ENCODE measurements at regions not wholly inside any gene's neighbourhood (a gene's known extent, or its start where the extent isn't known, plus 50 kb on each side); places are given as distances from the start of the nearest gene placed in this dataset.

DNA sequence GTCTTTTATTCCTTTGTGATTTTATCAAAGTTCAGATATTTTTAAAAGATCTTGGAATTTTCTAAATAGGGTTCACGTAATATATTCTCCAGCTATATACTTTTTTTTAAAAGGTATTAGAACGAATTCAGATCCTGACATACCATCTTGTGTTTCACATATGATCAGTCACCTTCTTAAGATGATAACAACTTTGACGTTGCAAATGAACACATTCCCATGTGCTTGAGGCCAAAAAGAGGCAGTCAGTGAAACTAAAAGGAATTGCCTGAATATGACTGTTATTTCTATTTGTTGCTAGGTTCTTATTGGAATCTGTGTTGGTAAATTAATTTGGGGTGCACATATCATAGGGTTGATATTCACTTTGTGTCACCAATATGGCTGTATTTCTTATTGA lies 310.1 kb downstream of the MDFIC start:
- no peaks in the 10 kb centered on the region for H3K27me3 ChIP-seq (ENCODE audit: insufficient read depth, poor library complexity, severe bottlenecking)
- no peak overlapping the region for H3K4me3 ChIP-seq (replicated peaks; ENCODE audit: insufficient read depth, low read length)
- TF ChIP-seq SPI1 (IDR thresholded peaks at IDR 0.05; ENCODE audit: borderline replicate concordance, low read depth) (no peak), POLR2AphosphoS5 (IDR thresholded peaks at IDR 0.05; ENCODE audit: low read depth) (no peak), GABPA (IDR thresholded peaks at IDR 0.05; ENCODE audit: low read depth) (no peak)
- TF ChIP-seq, protein P1, sequence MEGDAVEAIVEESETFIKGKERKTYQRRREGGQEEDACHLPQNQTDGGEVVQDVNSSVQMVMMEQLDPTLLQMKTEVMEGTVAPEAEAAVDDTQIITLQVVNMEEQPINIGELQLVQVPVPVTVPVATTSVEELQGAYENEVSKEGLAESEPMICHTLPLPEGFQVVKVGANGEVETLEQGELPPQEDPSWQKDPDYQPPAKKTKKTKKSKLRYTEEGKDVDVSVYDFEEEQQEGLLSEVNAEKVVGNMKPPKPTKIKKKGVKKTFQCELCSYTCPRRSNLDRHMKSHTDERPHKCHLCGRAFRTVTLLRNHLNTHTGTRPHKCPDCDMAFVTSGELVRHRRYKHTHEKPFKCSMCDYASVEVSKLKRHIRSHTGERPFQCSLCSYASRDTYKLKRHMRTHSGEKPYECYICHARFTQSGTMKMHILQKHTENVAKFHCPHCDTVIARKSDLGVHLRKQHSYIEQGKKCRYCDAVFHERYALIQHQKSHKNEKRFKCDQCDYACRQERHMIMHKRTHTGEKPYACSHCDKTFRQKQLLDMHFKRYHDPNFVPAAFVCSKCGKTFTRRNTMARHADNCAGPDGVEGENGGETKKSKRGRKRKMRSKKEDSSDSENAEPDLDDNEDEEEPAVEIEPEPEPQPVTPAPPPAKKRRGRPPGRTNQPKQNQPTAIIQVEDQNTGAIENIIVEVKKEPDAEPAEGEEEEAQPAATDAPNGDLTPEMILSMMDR (IDR thresholded peaks at IDR 0.05; ENCODE audit: insufficient read depth, low read length) = no peak
- TF ChIP-seq, protein P2, sequence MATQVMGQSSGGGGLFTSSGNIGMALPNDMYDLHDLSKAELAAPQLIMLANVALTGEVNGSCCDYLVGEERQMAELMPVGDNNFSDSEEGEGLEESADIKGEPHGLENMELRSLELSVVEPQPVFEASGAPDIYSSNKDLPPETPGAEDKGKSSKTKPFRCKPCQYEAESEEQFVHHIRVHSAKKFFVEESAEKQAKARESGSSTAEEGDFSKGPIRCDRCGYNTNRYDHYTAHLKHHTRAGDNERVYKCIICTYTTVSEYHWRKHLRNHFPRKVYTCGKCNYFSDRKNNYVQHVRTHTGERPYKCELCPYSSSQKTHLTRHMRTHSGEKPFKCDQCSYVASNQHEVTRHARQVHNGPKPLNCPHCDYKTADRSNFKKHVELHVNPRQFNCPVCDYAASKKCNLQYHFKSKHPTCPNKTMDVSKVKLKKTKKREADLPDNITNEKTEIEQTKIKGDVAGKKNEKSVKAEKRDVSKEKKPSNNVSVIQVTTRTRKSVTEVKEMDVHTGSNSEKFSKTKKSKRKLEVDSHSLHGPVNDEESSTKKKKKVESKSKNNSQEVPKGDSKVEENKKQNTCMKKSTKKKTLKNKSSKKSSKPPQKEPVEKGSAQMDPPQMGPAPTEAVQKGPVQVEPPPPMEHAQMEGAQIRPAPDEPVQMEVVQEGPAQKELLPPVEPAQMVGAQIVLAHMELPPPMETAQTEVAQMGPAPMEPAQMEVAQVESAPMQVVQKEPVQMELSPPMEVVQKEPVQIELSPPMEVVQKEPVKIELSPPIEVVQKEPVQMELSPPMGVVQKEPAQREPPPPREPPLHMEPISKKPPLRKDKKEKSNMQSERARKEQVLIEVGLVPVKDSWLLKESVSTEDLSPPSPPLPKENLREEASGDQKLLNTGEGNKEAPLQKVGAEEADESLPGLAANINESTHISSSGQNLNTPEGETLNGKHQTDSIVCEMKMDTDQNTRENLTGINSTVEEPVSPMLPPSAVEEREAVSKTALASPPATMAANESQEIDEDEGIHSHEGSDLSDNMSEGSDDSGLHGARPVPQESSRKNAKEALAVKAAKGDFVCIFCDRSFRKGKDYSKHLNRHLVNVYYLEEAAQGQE (IDR thresholded peaks at IDR 0.05; ENCODE audit: insufficient replicate concordance, low read depth) = no peak
- DNase-seq (ENCODE audit: low read depth in 1 of 2, low spot score in 1 of 2) = no peak
- no peak overlapping the region for H3K27ac ChIP-seq (replicated peaks)

DNA sequence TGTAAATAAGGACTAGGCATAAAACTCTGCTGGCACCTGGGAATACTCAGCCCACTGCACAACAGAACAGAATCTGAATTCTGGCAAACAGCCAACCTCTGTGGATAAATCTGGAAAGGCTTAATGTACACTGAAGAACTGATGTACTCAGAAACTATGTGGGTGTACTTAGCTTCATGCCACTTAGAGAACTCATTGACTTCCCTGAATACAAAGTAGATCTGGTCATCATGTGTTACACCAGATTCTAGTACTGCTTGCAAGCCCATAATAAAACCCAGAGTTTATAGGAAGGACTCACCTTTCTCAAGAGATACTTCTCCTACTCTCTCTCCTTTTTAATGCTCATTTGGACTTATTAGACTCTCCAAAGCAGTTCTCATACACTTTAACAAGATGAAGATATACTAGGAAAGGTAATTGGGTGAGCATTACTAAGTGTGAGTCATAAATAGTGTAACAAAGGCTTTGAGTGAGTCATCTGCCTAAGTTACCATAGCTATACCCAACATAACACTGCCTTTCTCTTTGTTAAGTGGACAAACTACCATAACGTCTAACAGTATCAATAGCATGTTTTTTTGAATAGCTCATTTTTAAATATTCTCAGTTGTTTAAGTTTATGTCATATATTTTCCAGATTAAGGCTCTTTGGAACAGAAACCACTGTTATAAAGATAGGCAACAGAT lies 309.1 kb downstream of the MDFIC start:
- H3K27me3 ChIP-seq (ENCODE audit: insufficient read depth, poor library complexity, severe bottlenecking) = no peaks in the 10 kb centered on the region
- TF ChIP-seq, protein P1 (IDR thresholded peaks at IDR 0.05; ENCODE audit: insufficient read depth, low read length) = no peak
- no peak for TF ChIP-seq POLR2AphosphoS5 (IDR thresholded peaks at IDR 0.05; ENCODE audit: low read depth)
- no peak for TF ChIP-seq SPI1 (IDR thresholded peaks at IDR 0.05; ENCODE audit: borderline replicate concordance, low read depth)
- TF ChIP-seq, protein P2 (IDR thresholded peaks at IDR 0.05; ENCODE audit: insufficient replicate concordance, low read depth) = no peak
- no peak for TF ChIP-seq GABPA (IDR thresholded peaks at IDR 0.05; ENCODE audit: low read depth)
- H3K27ac ChIP-seq (replicated peaks) = no peak overlapping the region
- no peak for DNase-seq (ENCODE audit: low read depth in 1 of 2, low spot score in 1 of 2)
- no peak overlapping the region for H3K4me3 ChIP-seq (replicated peaks; ENCODE audit: insufficient read depth, low read length)

DNA sequence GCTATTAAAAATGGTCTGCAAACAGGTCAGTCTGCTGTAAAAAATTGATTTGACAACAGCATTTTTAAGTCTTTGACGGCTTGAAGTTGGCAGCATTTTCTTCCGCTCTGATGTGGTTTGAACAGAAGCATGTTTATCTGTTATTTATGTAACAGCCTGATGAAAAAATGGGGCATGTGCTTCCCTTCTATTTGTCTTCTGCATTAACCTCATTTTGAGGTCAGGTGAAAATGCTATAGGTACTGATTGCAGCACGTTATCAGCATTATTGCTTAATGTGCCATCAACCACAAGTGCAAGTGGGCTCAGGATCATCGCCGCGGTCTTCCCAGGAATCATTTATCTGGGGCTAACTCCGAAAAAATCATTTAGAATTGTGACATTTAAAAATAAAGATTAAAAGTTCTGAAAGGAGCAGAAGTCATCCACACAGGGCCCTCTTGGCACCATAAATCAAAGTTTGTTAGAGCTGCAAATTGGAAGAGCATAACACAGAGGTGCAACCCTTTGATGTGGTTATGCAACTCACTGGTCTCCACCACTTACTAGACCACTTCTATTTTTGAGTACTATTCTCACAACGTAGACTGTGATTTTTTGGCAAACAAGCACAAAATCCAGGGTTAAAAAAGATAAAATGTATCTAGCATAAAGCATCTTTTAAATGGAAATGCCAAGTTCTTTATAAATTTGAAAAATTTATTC lies 307.7 kb downstream of the MDFIC start:
- no peak overlapping the region for H3K27ac ChIP-seq (replicated peaks)
- no peak for DNase-seq (ENCODE audit: low read depth in 1 of 2, low spot score in 1 of 2)

More for the DNA sequence above, 307.7 kb downstream of the MDFIC start:
- no peaks in the 10 kb centered on the region for H3K27me3 ChIP-seq (ENCODE audit: insufficient read depth, poor library complexity, severe bottlenecking)
- TF ChIP-seq SPI1 (IDR thresholded peaks at IDR 0.05; ENCODE audit: borderline replicate concordance, low read depth) (no peak), POLR2AphosphoS5 (IDR thresholded peaks at IDR 0.05; ENCODE audit: low read depth) (no peak), GABPA (IDR thresholded peaks at IDR 0.05; ENCODE audit: low read depth) (no peak)
- TF ChIP-seq, protein P1 (IDR thresholded peaks at IDR 0.05; ENCODE audit: insufficient read depth, low read length) = no peak
- TF ChIP-seq, protein P2 (IDR thresholded peaks at IDR 0.05; ENCODE audit: insufficient replicate concordance, low read depth) = no peak
- H3K4me3 ChIP-seq (replicated peaks; ENCODE audit: insufficient read depth, low read length) = no peak overlapping the region

Measured in HL-60 (cell line).